H9 (cell line): ENCODE measurements at regions not wholly inside any gene's neighbourhood (a gene's known extent, or its start where the extent isn't known, plus 50 kb on each side); places are given as distances from the start of the nearest gene placed in this dataset.

Source experiments
- DNase-seq: peaks from one replicate; pipeline ENCODE4 v3.0.0-alpha.2; 2017
- H2AFZ ChIP-seq: one replicate; pipeline ENCODE4 v1.6.1; 2013; ENCODE audit warnings: mild to moderate bottlenecking, low read length, control low read depth, moderate library complexity
- H2AK5ac ChIP-seq: 2 replicates; pipeline ENCODE4 v1.6.1; 2013; ENCODE audit warnings: low read length, control low read depth, mixed read lengths; ENCODE audit not compliant: insufficient read length
- H2BK120ac ChIP-seq: one replicate; pipeline ENCODE4 v1.6.1; 2013; ENCODE audit warnings: low read depth, mild to moderate bottlenecking, low read length, control low read depth, inconsistent platforms; ENCODE audit not compliant: poor library complexity, severe bottlenecking
- H2BK12ac ChIP-seq: 2 replicates; pipeline ENCODE4 v1.6.1; 2013; ENCODE audit warnings: low read length, control low read depth, mixed read lengths, low read depth; ENCODE audit not compliant: insufficient read length
- H2BK15ac ChIP-seq: 2 replicates; pipeline ENCODE4 v1.6.1; 2013; ENCODE audit warnings: low read depth, low read length, control low read depth
- H2BK20ac ChIP-seq: one replicate; pipeline ENCODE4 v1.6.1; 2013; ENCODE audit warnings: low read depth, mild to moderate bottlenecking, low read length, control low read depth, inconsistent platforms; ENCODE audit not compliant: poor library complexity, severe bottlenecking
- H2BK5ac ChIP-seq: 2 replicates; pipeline ENCODE4 v1.6.1; 2013; ENCODE audit warnings: low read length, control low read depth, mixed read lengths; ENCODE audit not compliant: insufficient read length
- H3K14ac ChIP-seq: 2 replicates; pipeline ENCODE4 v1.6.1; 2013; ENCODE audit warnings: low read length, control low read depth; ENCODE audit not compliant: insufficient read depth
- H3K18ac ChIP-seq: 2 replicates; pipeline ENCODE4 v1.6.1; 2013; ENCODE audit warnings: low read depth, mild to moderate bottlenecking, mixed read lengths, low read length, control low read depth; ENCODE audit not compliant: insufficient read length
- H3K23ac ChIP-seq: 2 replicates; pipeline ENCODE4 v1.6.1; 2013; ENCODE audit warnings: low read length, control low read depth, mixed read lengths, low read depth; ENCODE audit not compliant: insufficient read length
- H3K23me2 ChIP-seq: 2 replicates; pipeline ENCODE4 v1.6.1; 2013; ENCODE audit warnings: low read depth, mild to moderate bottlenecking, mixed read lengths, low read length, control low read depth; ENCODE audit not compliant: insufficient read length, poor library complexity, severe bottlenecking
- H3K27ac ChIP-seq: 2 replicates; pipeline ENCODE4 v1.5.1; 2013; ENCODE audit warnings: low read length, control low read depth, mixed read lengths, low read depth; ENCODE audit not compliant: insufficient read length
- H3K27me3 ChIP-seq: 2 replicates; pipeline ENCODE4 v1.6.1; 2013; ENCODE audit warnings: low read length, control low read depth, inconsistent platforms; ENCODE audit not compliant: insufficient read depth
- H3K4ac ChIP-seq: 2 replicates; pipeline ENCODE4 v1.6.1; 2013; ENCODE audit warnings: low read depth, mild to moderate bottlenecking, control low read depth, inconsistent platforms, low read length, moderate library complexity
- H3K4me1 ChIP-seq: 2 replicates; pipeline ENCODE4 v1.6.1; 2013; ENCODE audit warnings: low read length, control low read depth, inconsistent platforms; ENCODE audit not compliant: insufficient read depth
- H3K4me2 ChIP-seq: 2 replicates; pipeline ENCODE4 v1.6.1; 2013; ENCODE audit warnings: low read length, control low read depth, mixed read lengths; ENCODE audit not compliant: insufficient read length, insufficient read depth
- H3K56ac ChIP-seq: 2 replicates; pipeline ENCODE4 v1.6.1; 2013; ENCODE audit warnings: low read depth, mild to moderate bottlenecking, mixed read lengths, low read length, control low read depth; ENCODE audit not compliant: insufficient read length
- H3K79me1 ChIP-seq: 2 replicates; pipeline ENCODE4 v1.6.1; 2013; ENCODE audit warnings: low read depth, mild to moderate bottlenecking, moderate library complexity, low read length, control low read depth, inconsistent platforms; ENCODE audit not compliant: insufficient read depth, poor library complexity, severe bottlenecking
- H3K79me2 ChIP-seq: 2 replicates; pipeline ENCODE4 v1.6.1; 2013; ENCODE audit warnings: low read length, control low read depth, inconsistent platforms; ENCODE audit not compliant: insufficient read depth
- H3K9ac ChIP-seq: 2 replicates; pipeline ENCODE4 v1.6.1; 2013; ENCODE audit warnings: low read length, control low read depth, mixed read lengths; ENCODE audit not compliant: insufficient read length; ENCODE audit errors: extremely low read depth
- H3K9me3 ChIP-seq: one replicate; pipeline ENCODE4 v1.6.1; 2013; ENCODE audit warnings: low read depth, low read length, inconsistent platforms; ENCODE audit not compliant: control insufficient read depth
- H3T11ph ChIP-seq: one replicate; pipeline ENCODE4 v1.6.1; 2013; ENCODE audit warnings: mild to moderate bottlenecking, low read length, control low read depth, inconsistent platforms
- H4K20me1 ChIP-seq: one replicate; pipeline ENCODE4 v1.6.1; 2013; ENCODE audit not compliant: control insufficient read depth, insufficient read length, insufficient read depth
- H4K5ac ChIP-seq: 2 replicates; pipeline ENCODE4 v1.6.1; 2013; ENCODE audit warnings: low read depth, mild to moderate bottlenecking, mixed read lengths, low read length, control low read depth; ENCODE audit not compliant: insufficient read length
- H4K8ac ChIP-seq: replicated peaks from 2 replicates; pipeline ENCODE4 v1.6.1; 2013; ENCODE audit warnings: low read length, control low read depth, mixed read lengths, low read depth; ENCODE audit not compliant: insufficient read length
- H4K91ac ChIP-seq: 2 replicates; pipeline ENCODE4 v1.6.1; 2013; ENCODE audit warnings: low read depth, mild to moderate bottlenecking, moderate library complexity, mixed read lengths, low read length, control low read depth; ENCODE audit not compliant: insufficient read length
- H3K27ac Mint-ChIP-seq, 3 experiments: 2 replicates in 2 of 3; 3 replicates in 1 of 3; pipeline ENCODE4 v1.8.0; 2020 to 2021; ENCODE audit warnings: mixed read lengths in 3 of 3, mild to moderate bottlenecking in 1 of 3, moderate library complexity in 1 of 3
- H3K27me3 Mint-ChIP-seq: 2 replicates; pipeline ENCODE4 v1.8.0; 2021; ENCODE audit warnings: low read depth, mild to moderate bottlenecking, moderate library complexity, mixed read lengths
- H3K36me3 Mint-ChIP-seq, 3 experiments: 2 replicates in 2 of 3; 3 replicates in 1 of 3; pipeline ENCODE4 v1.8.0; 2020 to 2021; ENCODE audit warnings: low read depth in 3 of 3, mixed read lengths in 3 of 3; ENCODE audit not compliant: insufficient read depth in 1 of 3
- H3K4me1 Mint-ChIP-seq, 2 experiments: 2 replicates each; pipeline ENCODE4 v1.8.0; 2020; ENCODE audit warnings: mixed read lengths in 2 of 2
- H3K4me3 Mint-ChIP-seq, 2 experiments: 2 replicates in 1 of 2; 3 replicates in 1 of 2; pipeline ENCODE4 v1.8.0; 2020 to 2021; ENCODE audit warnings: mild to moderate bottlenecking in 2 of 2, mixed read lengths in 2 of 2, moderate library complexity in 1 of 2
- H3K9me3 Mint-ChIP-seq, 2 experiments: 2 replicates in 1 of 2; 3 replicates in 1 of 2; pipeline ENCODE4 v1.8.0; 2020; ENCODE audit warnings: mild to moderate bottlenecking in 2 of 2, mixed read lengths in 2 of 2, moderate library complexity in 1 of 2
- WGBS: extraction: QIAGEN DNeasy Blood & Tissue Kit; methylation state at CpG from one replicate; pipeline ENCODE4 v1.1.7; 2013; ENCODE audit warnings: missing lambda C conversion rate, low lambda C conversion rate, mixed read lengths; ENCODE audit not compliant: insufficient read length; ENCODE audit errors: extremely low coverage; 5-methylcytosine and 5-hydroxymethylcytosine counted together
- TF ChIP-seq, protein P1 (sequence below): fragments of 200-600 bp; sonication (generic); conservative IDR thresholded peaks from 3 replicates; pipeline ENCODE4 v1.8.0; 2021; ENCODE audit warnings: antibody characterized with exemption, mild to moderate bottlenecking

GRCh38 chr2:207227749-207228145 is 62.0 kb upstream of the KLF7 start:
- H3K4me1 ChIP-seq: peaks cover 18% of the 10 kb centered on the region
- no peaks in the 10 kb centered on the region for H3K79me2 ChIP-seq
- no peak overlapping the region for H3T11ph ChIP-seq
- no peak overlapping the region for H2BK12ac ChIP-seq
- no peak overlapping the region for H3K27ac ChIP-seq
- H4K5ac ChIP-seq: no peak overlapping the region
- H3K27me3 Mint-ChIP-seq: peaks cover 9% of the 10 kb centered on the region
- no peaks in the 10 kb centered on the region; a peak in 1 of 5 replicates for H3K9me3 Mint-ChIP-seq
- no peak overlapping the region for H3K23ac ChIP-seq
- H3K14ac ChIP-seq: no peak overlapping the region
- no peak overlapping the region for H3K4me2 ChIP-seq
- H3K18ac ChIP-seq: no peak overlapping the region
- H2BK15ac ChIP-seq: no peak overlapping the region
- H2BK120ac ChIP-seq: no peak overlapping the region
- H2BK5ac ChIP-seq: no peak overlapping the region
- H3K27me3 ChIP-seq: no peaks in the 10 kb centered on the region
- peak overlapping the region in 1 of 3 experiments; percentile 91; a peak in 1 of 7 replicates for H3K27ac Mint-ChIP-seq
- no CpG with 5 or more reads among the region's 3 CpGs for WGBS
- no peak overlapping the region for H3K9ac ChIP-seq
- no peak overlapping the region for H4K8ac ChIP-seq
- no peak for DNase-seq
- no peak overlapping the region for H2AFZ ChIP-seq
- TF ChIP-seq, protein P1, sequence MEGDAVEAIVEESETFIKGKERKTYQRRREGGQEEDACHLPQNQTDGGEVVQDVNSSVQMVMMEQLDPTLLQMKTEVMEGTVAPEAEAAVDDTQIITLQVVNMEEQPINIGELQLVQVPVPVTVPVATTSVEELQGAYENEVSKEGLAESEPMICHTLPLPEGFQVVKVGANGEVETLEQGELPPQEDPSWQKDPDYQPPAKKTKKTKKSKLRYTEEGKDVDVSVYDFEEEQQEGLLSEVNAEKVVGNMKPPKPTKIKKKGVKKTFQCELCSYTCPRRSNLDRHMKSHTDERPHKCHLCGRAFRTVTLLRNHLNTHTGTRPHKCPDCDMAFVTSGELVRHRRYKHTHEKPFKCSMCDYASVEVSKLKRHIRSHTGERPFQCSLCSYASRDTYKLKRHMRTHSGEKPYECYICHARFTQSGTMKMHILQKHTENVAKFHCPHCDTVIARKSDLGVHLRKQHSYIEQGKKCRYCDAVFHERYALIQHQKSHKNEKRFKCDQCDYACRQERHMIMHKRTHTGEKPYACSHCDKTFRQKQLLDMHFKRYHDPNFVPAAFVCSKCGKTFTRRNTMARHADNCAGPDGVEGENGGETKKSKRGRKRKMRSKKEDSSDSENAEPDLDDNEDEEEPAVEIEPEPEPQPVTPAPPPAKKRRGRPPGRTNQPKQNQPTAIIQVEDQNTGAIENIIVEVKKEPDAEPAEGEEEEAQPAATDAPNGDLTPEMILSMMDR: no peak
- H3K4ac ChIP-seq: no peak overlapping the region
- H3K9me3 ChIP-seq: no peaks in the 10 kb centered on the region
- peak overlapping the region in 1 of 2 experiments; percentile 44; a peak in 2 of 5 replicates for H3K4me3 Mint-ChIP-seq
- no peaks in the 10 kb centered on the region for H3K79me1 ChIP-seq
- peaks cover 3% of the 10 kb centered on the region for H3K23me2 ChIP-seq
- no peaks in the 10 kb centered on the region; a peak in 3 of 7 replicates for H3K36me3 Mint-ChIP-seq
- no peak overlapping the region for H3K56ac ChIP-seq
- no peak overlapping the region for H4K91ac ChIP-seq
- peaks cover 60 to 69% of the 10 kb centered on the region in 2 experiments for H3K4me1 Mint-ChIP-seq
- no peak overlapping the region for H2BK20ac ChIP-seq
- no peaks in the 10 kb centered on the region for H4K20me1 ChIP-seq
- no peak overlapping the region for H2AK5ac ChIP-seq
